GM10266 (cell line): ENCODE measurements at regions not wholly inside any gene's neighbourhood (a gene's known extent, or its start where the extent isn't known, plus 50 kb on each side); places are given as distances from the start of the nearest gene placed in this dataset.

Experiments used
- DNase-seq: peaks from one replicate; pipeline ENCODE4 v3.0.0; 2012; ENCODE audit errors: extremely low spot score
- CTCF ChIP-seq: IDR thresholded peaks from 2 replicates; pipeline ENCODE4 v1.5.1; 2012; ENCODE audit warnings: mild to moderate bottlenecking, low read depth; ENCODE audit not compliant: control insufficient read depth, insufficient read depth; ENCODE audit errors: missing control alignments

GRCh38 chr20:56723331-56723730 lies 94.2 kb downstream of the TFAP2C start:
- DNase-seq, result no peak
- TF ChIP-seq CTCF, result no peak

GRCh38 chr20:56724241-56724757 lies 95.2 kb downstream of the TFAP2C start:
- DNase-seq, result no peak
- TF ChIP-seq CTCF, result no peak

GRCh38 chr20:56730003-56730402 lies 100.9 kb downstream of the TFAP2C start:
- DNase-seq, result no peak
- TF ChIP-seq CTCF, result no peak

- DNase-seq, result no peak
- no peak for TF ChIP-seq CTCF
Observed at GRCh38 chr20:56730996-56731395, 101.9 kb downstream of the TFAP2C start.

- TF ChIP-seq CTCF, result no peak
- DNase-seq, result no peak
Observed at GRCh38 chr20:56731476-56731875, 102.4 kb downstream of the TFAP2C start.

- TF ChIP-seq CTCF, result no peak
- no peak for DNase-seq
Observed at GRCh38 chr20:56733967-56734366, 104.9 kb downstream of the TFAP2C start.

- no peak for TF ChIP-seq CTCF
- DNase-seq, result no peak
Observed at GRCh38 chr20:56735084-56735642, 106.1 kb downstream of the TFAP2C start.
